Stimulated activated CD8-positive, alpha-beta memory T cell treated with anti-CD3 and anti-CD28 coated beads, Interleukin-15, amount 100 ng/mL, for 1 hour (primary cell): ENCODE measurements at regions not wholly inside any gene's neighbourhood (a gene's known extent, or its start where the extent isn't known, plus 50 kb on each side); places are given as distances from the start of the nearest gene placed in this dataset.

Experiments
- DNase-seq: peaks from one replicate; pipeline ENCODE4 v3.0.0-alpha.2; 2020; ENCODE audit warnings: low read depth

- DNase-seq, result no peak
Measured at GRCh38 chr2:58913082-58913726, 672.1 kb upstream of the FANCL start.

GRCh38 chr2:58911877-58912276 is 670.8 kb upstream of the FANCL start:
- no peak for DNase-seq

GRCh38 chr2:58908501-58909154 is 667.5 kb upstream of the FANCL start:
- DNase-seq, result no peak

GRCh38 chr2:58907644-58908043 is 666.5 kb upstream of the FANCL start:
- DNase-seq, result no peak

GRCh38 chr2:58906081-58906645 is 665.0 kb upstream of the FANCL start:
- no peak for DNase-seq

- DNase-seq, result no peak
Measured at GRCh38 chr2:58904095-58904494, 663.0 kb upstream of the FANCL start.

GRCh38 chr2:58903427-58903826 is 662.3 kb upstream of the FANCL start:
- no peak for DNase-seq

- DNase-seq, result no peak
Measured at GRCh38 chr2:58900246-58901027, 659.3 kb upstream of the FANCL start.

- DNase-seq, result no peak
Measured at GRCh38 chr2:58899692-58900091, 658.6 kb upstream of the FANCL start.

GRCh38 chr2:58896638-58897037 is 655.5 kb upstream of the FANCL start:
- no peak for DNase-seq

- no peak for DNase-seq
Measured at GRCh38 chr2:58895857-58896256, 654.7 kb upstream of the FANCL start.

GRCh38 chr2:58893656-58894351 is 652.7 kb upstream of the FANCL start:
- DNase-seq, result no peak

- DNase-seq, result no peak
Measured at GRCh38 chr2:58891828-58892377, 650.8 kb upstream of the FANCL start.

GRCh38 chr2:58890865-58891525 is 649.9 kb upstream of the FANCL start:
- DNase-seq, result no peak

- no peak for DNase-seq
Measured at GRCh38 chr2:58886009-58886408, 644.9 kb upstream of the FANCL start.

GRCh38 chr2:58879834-58880233 is 638.7 kb upstream of the FANCL start:
- no peak for DNase-seq

- DNase-seq, result no peak
Measured at GRCh38 chr2:58878778-58879177, 637.7 kb upstream of the FANCL start.

- no peak for DNase-seq
Measured at GRCh38 chr2:58876126-58876525, 635.0 kb upstream of the FANCL start.

GRCh38 chr2:58875436-58875835 is 634.3 kb upstream of the FANCL start:
- DNase-seq, result no peak

GRCh38 chr2:58871469-58872142 is 630.5 kb upstream of the FANCL start:
- no peak for DNase-seq

- no peak for DNase-seq
Measured at GRCh38 chr2:58870704-58871103, 629.6 kb upstream of the FANCL start.
